GM12872 (cell line): ENCODE measurements at regions not wholly inside any gene's neighbourhood (a gene's known extent, or its start where the extent isn't known, plus 50 kb on each side); places are given as distances from the start of the nearest gene placed in this dataset.

ENCODE experiments used
- TF ChIP-seq, protein P1 (sequence below): IDR thresholded peaks from 3 replicates; pipeline ENCODE4 v1.5.1; 2011; ENCODE audit warnings: low read depth, mild to moderate bottlenecking, low read length, moderate library complexity; ENCODE audit not compliant: insufficient read depth

DNA sequence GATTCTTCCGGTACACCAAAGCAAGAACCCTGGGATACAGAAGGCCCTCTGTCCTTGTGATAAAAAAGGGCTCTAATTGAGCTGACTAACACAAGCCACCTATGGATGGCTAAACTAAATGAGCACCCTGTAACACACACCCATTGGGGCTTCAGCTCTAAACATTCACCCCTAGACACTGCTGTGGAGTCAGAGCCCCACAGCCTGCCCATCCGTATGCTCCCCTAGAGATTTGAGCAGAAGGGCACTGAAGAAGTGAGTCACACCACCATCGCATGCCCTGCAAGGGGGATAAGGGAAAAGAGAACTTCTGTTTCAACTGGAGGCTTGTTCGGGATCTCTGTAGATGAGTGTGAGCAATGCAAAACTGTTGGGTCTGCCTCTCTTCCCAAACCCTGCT is 545.2 kb downstream of the KCTD8 start:
- TF ChIP-seq, protein P1, sequence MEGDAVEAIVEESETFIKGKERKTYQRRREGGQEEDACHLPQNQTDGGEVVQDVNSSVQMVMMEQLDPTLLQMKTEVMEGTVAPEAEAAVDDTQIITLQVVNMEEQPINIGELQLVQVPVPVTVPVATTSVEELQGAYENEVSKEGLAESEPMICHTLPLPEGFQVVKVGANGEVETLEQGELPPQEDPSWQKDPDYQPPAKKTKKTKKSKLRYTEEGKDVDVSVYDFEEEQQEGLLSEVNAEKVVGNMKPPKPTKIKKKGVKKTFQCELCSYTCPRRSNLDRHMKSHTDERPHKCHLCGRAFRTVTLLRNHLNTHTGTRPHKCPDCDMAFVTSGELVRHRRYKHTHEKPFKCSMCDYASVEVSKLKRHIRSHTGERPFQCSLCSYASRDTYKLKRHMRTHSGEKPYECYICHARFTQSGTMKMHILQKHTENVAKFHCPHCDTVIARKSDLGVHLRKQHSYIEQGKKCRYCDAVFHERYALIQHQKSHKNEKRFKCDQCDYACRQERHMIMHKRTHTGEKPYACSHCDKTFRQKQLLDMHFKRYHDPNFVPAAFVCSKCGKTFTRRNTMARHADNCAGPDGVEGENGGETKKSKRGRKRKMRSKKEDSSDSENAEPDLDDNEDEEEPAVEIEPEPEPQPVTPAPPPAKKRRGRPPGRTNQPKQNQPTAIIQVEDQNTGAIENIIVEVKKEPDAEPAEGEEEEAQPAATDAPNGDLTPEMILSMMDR, result no peak

DNA sequence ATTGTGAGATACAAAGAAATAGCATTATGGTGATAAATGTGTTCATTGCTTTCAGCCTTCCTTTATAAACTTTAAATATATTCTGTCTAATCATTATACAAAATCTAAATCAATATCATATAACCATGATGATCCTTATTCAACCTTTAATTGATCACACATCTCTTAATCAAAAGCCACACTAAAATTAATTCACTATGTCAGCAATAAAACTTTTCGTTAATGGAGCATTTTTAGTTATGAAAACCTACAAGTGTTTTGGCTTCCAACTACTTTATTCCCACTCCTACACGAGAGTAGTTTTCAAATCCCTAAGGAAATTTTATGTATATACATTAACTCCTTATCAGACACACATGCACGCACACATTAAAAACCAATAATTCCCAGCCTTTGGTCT is 530.2 kb downstream of the KCTD8 start:
- TF ChIP-seq, protein P1, result no peak

DNA sequence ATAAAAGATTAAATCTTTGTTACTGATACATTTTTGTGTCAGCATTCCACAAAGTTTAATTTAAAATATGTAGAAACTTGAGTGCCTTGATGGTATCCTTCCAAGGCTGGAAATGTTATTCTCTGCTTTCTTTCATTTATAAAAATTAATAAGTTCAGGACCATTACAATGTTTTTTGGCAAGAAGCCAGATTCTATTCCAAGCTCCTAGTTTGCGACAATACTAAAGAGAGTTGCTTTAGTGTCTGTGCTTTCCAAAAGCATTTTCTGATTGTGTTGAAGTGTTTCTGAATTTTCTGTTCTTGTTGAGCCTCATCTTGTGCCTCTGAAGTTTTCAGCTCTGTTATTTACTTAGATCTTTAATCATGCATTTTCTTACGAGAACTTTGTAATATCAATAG is 516.2 kb downstream of the KCTD8 start:
- TF ChIP-seq, protein P1, result no peak

DNA sequence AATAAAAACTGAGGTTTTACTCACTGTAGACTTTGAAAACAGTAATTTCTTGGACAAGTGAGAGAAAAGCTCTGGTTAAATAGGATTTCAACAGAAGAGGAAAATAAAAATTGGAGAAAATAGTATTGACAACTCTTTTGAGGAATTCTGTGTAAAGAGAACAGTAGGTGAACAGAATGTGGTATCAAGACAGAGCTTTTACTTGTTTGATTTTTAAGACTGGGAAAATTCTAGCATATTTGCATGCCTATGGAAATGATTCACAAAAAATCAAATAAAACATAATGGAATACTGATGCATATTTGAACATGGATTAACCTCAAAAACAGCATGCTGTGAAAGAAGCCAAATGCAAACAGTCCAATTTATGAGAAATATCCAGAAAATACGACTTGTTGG is 504.6 kb downstream of the KCTD8 start:
- TF ChIP-seq, protein P1, result no peak

DNA sequence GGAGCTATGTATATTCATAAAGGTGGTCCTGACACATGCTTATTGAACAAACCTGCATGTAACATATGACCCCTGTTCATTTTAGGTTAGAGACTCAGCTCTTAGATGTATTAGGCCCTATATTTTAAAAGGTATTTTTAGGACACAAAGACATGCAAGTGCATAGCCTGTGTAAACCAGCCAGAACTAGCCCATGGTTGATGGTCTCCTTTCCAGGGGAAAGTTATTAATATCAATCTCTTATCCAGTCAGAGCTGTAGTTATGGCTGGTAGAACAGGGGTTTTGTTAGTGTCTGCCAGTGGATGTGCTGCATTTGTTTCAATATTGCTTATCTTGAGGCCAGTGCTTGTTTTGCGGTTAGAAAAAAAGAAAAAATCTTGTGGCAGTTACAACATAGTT is 488.6 kb downstream of the KCTD8 start:
- TF ChIP-seq, protein P1, result no peak

DNA sequence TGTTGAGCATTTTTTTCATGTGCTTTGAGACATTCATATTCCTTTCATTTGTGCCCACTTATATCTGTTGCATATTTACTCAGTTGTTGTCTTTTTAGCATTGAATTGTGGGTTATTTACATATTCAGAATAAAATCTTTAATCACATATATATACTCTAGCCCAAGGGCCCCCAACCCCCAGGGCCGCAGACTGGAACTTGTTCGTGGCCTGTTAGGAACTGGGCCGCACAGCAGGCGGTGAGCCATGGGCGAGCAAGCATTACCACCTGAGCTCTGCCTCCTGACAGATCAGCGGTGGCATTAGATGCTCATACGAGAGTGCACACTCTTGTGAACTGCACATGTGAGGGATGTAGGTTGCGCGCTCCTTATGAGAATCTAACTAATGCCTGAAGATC is 480.6 kb downstream of the KCTD8 start:
- TF ChIP-seq, protein P1, result no peak

DNA sequence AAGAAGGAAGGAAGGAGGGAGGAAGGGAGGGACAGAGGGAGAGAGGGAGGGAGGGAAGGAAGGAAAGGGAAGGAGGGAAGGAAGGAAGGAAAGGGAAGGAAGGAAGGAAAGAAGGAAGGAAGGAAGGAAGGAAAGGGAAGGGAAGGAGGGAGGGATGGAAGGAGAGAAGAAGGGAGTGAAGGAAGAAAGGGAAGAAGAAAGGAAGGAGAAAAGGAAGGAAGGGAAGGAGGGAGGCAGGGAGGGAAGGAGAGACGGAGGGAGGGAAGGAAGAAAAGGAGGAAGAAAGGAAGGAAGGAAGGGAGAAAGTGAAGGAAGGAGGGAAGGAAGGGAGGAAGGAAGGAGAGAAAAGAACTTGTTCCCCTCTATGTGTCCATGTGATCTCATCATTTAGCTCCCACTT is 465.0 kb downstream of the KCTD8 start:
- TF ChIP-seq, protein P1, result no peak

DNA sequence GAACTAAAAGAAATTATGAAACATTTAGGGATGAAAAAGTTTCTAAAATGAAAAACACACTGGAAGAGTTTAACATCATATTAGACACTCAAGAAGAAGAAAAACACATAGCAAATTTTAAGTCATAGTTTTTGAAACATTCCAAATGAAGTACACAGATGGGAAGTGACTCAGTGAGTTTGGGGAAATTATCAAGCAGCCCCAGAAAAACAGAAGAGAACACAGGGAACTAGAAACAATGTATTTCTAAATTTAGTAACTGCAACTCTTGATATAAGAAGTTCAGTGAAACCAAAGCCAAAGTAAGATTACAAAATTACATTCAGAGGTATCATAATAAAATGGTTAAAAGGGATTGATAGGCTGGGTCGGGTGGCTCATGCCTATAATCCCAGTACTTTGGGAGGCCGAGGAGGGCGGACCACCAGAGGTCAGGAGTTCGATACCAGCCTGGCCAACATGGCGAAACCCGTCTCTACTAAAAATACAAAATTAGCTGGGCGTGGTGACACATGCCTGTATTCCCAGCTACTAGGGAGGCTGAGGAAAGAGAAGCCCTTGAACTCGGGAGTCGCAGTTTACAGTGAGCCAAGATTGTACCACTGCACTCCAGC is 461.2 kb downstream of the KCTD8 start:
- TF ChIP-seq, protein P1, result no peak
